ENCODE measurements at regions not wholly inside any gene's neighbourhood (a gene's known extent, or its start where the extent isn't known, plus 50 kb on each side); places are given as distances from the start of the nearest gene placed in this dataset.

- DNase-seq (ENCODE audit: insufficient read length, low spot score, missing footprints), result no peak
- H4K20me1 ChIP-seq (ENCODE audit: insufficient read depth, low read length), result no peaks in the 10 kb centered on the region
- H3K4me1 ChIP-seq (ENCODE audit: insufficient read depth, low read length), result no peaks in the 10 kb centered on the region
- no peak overlapping the region for H2AFZ ChIP-seq (ENCODE audit: low read length)
- no peak overlapping the region for H3K27ac ChIP-seq (ENCODE audit: low read depth, low read length)
- H3K36me3 ChIP-seq (ENCODE audit: insufficient read depth, low read length), result no peaks in the 10 kb centered on the region
- no peaks in the 10 kb centered on the region for H3K79me2 ChIP-seq (ENCODE audit: insufficient read depth, low read length)
- no peak for TF ChIP-seq CTCF (IDR thresholded peaks at IDR 0.05; ENCODE audit: extremely low read depth, low read depth, low read length)
- H3K4me3 ChIP-seq (ENCODE audit: insufficient read depth, low read length), result no peak overlapping the region
- no peaks in the 10 kb centered on the region for H3K27me3 ChIP-seq (ENCODE audit: insufficient read depth, low read length)
- H3K9me3 ChIP-seq (ENCODE audit: low read depth, low read length), result no peaks in the 10 kb centered on the region
- no peak overlapping the region for H3K4me2 ChIP-seq (ENCODE audit: insufficient read depth, low read length)
These were observed 622.2 kb upstream of the SALL1 start for GRCh38 chr16:51773071-51773890.

GRCh38 chr16:51766739-51767138 lies 615.7 kb upstream of the SALL1 start:
- Histone ChIP-seq H4K20me1 (ENCODE audit: insufficient read depth, low read length) (no peaks in the 10 kb centered on the region), H3K36me3 (ENCODE audit: insufficient read depth, low read length) (no peaks in the 10 kb centered on the region), H3K27ac (ENCODE audit: low read depth, low read length) (no peak overlapping the region), H3K4me1 (ENCODE audit: insufficient read depth, low read length) (no peaks in the 10 kb centered on the region), H3K27me3 (ENCODE audit: insufficient read depth, low read length) (no peaks in the 10 kb centered on the region), H3K4me2 (ENCODE audit: insufficient read depth, low read length) (no peak overlapping the region), H3K4me3 (ENCODE audit: insufficient read depth, low read length) (no peak overlapping the region), H3K79me2 (ENCODE audit: insufficient read depth, low read length) (no peaks in the 10 kb centered on the region), H2AFZ (ENCODE audit: low read length) (no peak overlapping the region), H3K9me3 (ENCODE audit: low read depth, low read length) (no peaks in the 10 kb centered on the region)
- no peak for DNase-seq (ENCODE audit: insufficient read length, low spot score, missing footprints)
- no peak for TF ChIP-seq CTCF (IDR thresholded peaks at IDR 0.05; ENCODE audit: extremely low read depth, low read depth, low read length)

- Histone ChIP-seq H3K9me3 (ENCODE audit: low read depth, low read length) (no peaks in the 10 kb centered on the region), H3K4me1 (ENCODE audit: insufficient read depth, low read length) (no peaks in the 10 kb centered on the region), H3K27ac (ENCODE audit: low read depth, low read length) (no peak overlapping the region), H3K79me2 (ENCODE audit: insufficient read depth, low read length) (no peaks in the 10 kb centered on the region), H4K20me1 (ENCODE audit: insufficient read depth, low read length) (no peaks in the 10 kb centered on the region), H3K36me3 (ENCODE audit: insufficient read depth, low read length) (no peaks in the 10 kb centered on the region), H2AFZ (ENCODE audit: low read length) (no peak overlapping the region), H3K27me3 (ENCODE audit: insufficient read depth, low read length) (no peaks in the 10 kb centered on the region), H3K4me2 (ENCODE audit: insufficient read depth, low read length) (no peak overlapping the region), H3K4me3 (ENCODE audit: insufficient read depth, low read length) (no peak overlapping the region)
- TF ChIP-seq CTCF (IDR thresholded peaks at IDR 0.05; ENCODE audit: extremely low read depth, low read depth, low read length), result no peak
- DNase-seq (ENCODE audit: insufficient read length, low spot score, missing footprints), result peak; percentile 44
These were observed 612.1 kb upstream of the SALL1 start for GRCh38 chr16:51763072-51763661.
